PC-3 (cell line): ENCODE measurements at regions not wholly inside any gene's neighbourhood (a gene's known extent, or its start where the extent isn't known, plus 50 kb on each side); places are given as distances from the start of the nearest gene placed in this dataset.

ENCODE experiments used
- ATAC-seq: fragments of 200-7000 bp; cut with Tn5 transposase; 2 replicates; pipeline ENCODE4 v1.9.1; 2020; ENCODE audit warnings: mild to moderate bottlenecking, moderate library complexity
- BruUV-seq: library from RNA; stranded (reverse); fragments of 400-500 nt; replicated peaks from 2 replicates; lab custom pipeline; 2021; lab: Mats Ljungman, UMichigan
- CTCF ChIA-PET: fragments of 300-600 bp; sonication (Branson Sonifier 250); formaldehyde crosslinking; loops from one replicate; lab custom pipeline; 2022; ENCODE audit warnings: antibody characterized with exemption; lab: Charles Lee
- POLR2A ChIA-PET: fragments of 300-600 bp; sonication (Branson Sonifier 250); formaldehyde crosslinking; loops from one replicate; lab custom pipeline; 2022; ENCODE audit warnings: antibody characterized with exemption; ENCODE audit not compliant: unreplicated experiment; lab: Charles Lee
- DNase-seq: peaks from one replicate; pipeline ENCODE4 v3.0.0-alpha.2; 2015
- H2AFZ ChIP-seq: fragments of 300-600 bp; sonication (generic); 2 replicates; pipeline ENCODE4 v1.6.0; 2016; ENCODE audit warnings: antibody characterized with exemption, low read length
- H3F3A ChIP-seq: fragments of 300-600 bp; sonication (generic); one replicate; pipeline ENCODE4 v1.6.0; 2017; ENCODE audit warnings: antibody characterized with exemption, low read length, control low read depth, mild to moderate bottlenecking; ENCODE audit not compliant: unreplicated experiment
- H3K27ac ChIP-seq: fragments of 300-600 bp; sonication (generic); 2 replicates; pipeline ENCODE4 v1.5.1; 2016; ENCODE audit warnings: mild to moderate bottlenecking, low read length
- H3K27me3 ChIP-seq: fragments of 300-600 bp; sonication (generic); 2 replicates; pipeline ENCODE4 v1.6.1; 2016; ENCODE audit warnings: low read length, mixed read lengths
- H3K36me3 ChIP-seq: fragments of 300-600 bp; sonication (generic); 2 replicates; pipeline ENCODE4 v1.6.1; 2016; ENCODE audit warnings: low read depth, mixed run types, low read length, mixed read lengths
- H3K4me1 ChIP-seq: fragments of 300-600 bp; sonication (generic); 2 replicates; pipeline ENCODE4 v1.5.1; 2016; ENCODE audit warnings: low read length; ENCODE audit not compliant: insufficient read depth
- H3K4me2 ChIP-seq: fragments of 300-600 bp; sonication (generic); 2 replicates; pipeline ENCODE4 v1.6.0; 2016; ENCODE audit warnings: low read length
- H3K4me3 ChIP-seq: fragments of 300-600 bp; sonication (generic); 2 replicates; pipeline ENCODE4 v1.5.1; 2016; ENCODE audit warnings: mild to moderate bottlenecking, low read length, mixed read lengths
- H3K79me2 ChIP-seq: fragments of 300-600 bp; sonication (generic); 2 replicates; pipeline ENCODE4 v1.6.1; 2017; ENCODE audit warnings: low read length, mixed read lengths
- H3K9ac ChIP-seq: fragments of 300-600 bp; sonication (generic); 2 replicates; pipeline ENCODE4 v1.6.0; 2016; ENCODE audit warnings: mild to moderate bottlenecking, low read length
- H3K9me2 ChIP-seq: fragments of 300-600 bp; sonication (generic); replicated peaks from 2 replicates; pipeline ENCODE4 v1.6.1; 2016; ENCODE audit warnings: mixed run types, low read length, mixed read lengths
- H3K9me3 ChIP-seq: fragments of 300-600 bp; sonication (generic); 2 replicates; pipeline ENCODE4 v1.6.1; 2016; ENCODE audit warnings: low read length, mixed read lengths
- H4K20me1 ChIP-seq: fragments of 300-600 bp; sonication (generic); 2 replicates; pipeline ENCODE4 v1.6.1; 2016; ENCODE audit warnings: low read length, mixed read lengths
- CTCF ChIP-seq: fragments of 300-600 bp; sonication (generic); conservative IDR thresholded peaks from 2 replicates; pipeline ENCODE4 v1.5.1; 2017; ENCODE audit warnings: antibody characterized with exemption, low read depth, mild to moderate bottlenecking, low read length
- EZH2 ChIP-seq: fragments of 300-600 bp; sonication (generic); IDR thresholded peaks from one replicate; pipeline ENCODE4 v1.6.1; 2017; ENCODE audit warnings: antibody characterized with exemption, mild to moderate bottlenecking, low read length; ENCODE audit not compliant: unreplicated experiment
- EZH2phosphoT487 ChIP-seq: fragments of 300-600 bp; sonication (generic); IDR thresholded peaks from 2 replicates; pipeline ENCODE4 v1.6.1; 2018; ENCODE audit warnings: mild to moderate bottlenecking, antibody characterized with exemption, low read length, borderline replicate concordance
- intact Hi-C: fragments of 100-400 bp; cut with micrococcal nuclease; formaldehyde crosslinking; loops from 2 replicates; pipeline ENCODE4 v1.9.0; 2023

DNA sequence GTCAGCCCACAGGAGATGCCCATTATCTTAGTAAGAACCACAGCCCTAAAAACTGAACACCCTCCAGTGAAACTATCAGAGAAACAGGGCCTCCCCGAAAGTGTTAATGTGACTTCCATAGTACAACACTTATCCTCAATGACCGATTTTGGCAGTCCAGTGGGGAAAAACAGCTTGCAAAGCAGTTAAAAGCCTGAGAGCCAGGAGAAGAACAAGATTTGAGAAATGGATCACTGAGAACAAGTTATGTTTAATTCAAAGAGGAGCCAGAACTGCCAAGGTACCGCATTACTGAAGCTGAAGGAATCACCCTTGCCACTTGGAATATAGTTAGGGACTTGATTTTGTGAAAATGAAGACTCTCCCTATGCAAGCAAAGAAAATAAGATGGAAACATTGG is 236.9 kb downstream of the QKI start:
- H3F3A ChIP-seq = no peaks in the 10 kb centered on the region
- no peaks in the 10 kb centered on the region for H3K79me2 ChIP-seq
- H3K27me3 ChIP-seq = no peaks in the 10 kb centered on the region
- ChIA-PET POLR2A (no interaction called here), CTCF (no interaction called here)
- H3K27ac ChIP-seq = no peak overlapping the region
- no peaks in the 10 kb centered on the region for H3K36me3 ChIP-seq
- no peak overlapping the region for H3K4me3 ChIP-seq
- BruUV-seq = no TSS peak
- H2AFZ ChIP-seq = no peak overlapping the region
- H3K4me2 ChIP-seq = no peak overlapping the region
- no peak overlapping the region for H3K9ac ChIP-seq
- H3K4me1 ChIP-seq = no peaks in the 10 kb centered on the region
- no peak for ATAC-seq
- intact Hi-C loops = no loop called here
- no peak for TF ChIP-seq EZH2phosphoT487
- TF ChIP-seq CTCF = no peak
- TF ChIP-seq EZH2 = no peak
- no peak for DNase-seq
- H4K20me1 ChIP-seq = no peaks in the 10 kb centered on the region
- no peaks in the 10 kb centered on the region for H3K9me3 ChIP-seq
- H3K9me2 ChIP-seq = no peaks in the 10 kb centered on the region

GRCh38 chr6:163648868-163649267 is 234.3 kb downstream of the QKI start:
- intact Hi-C loops = no loop called here
- H3K4me2 ChIP-seq = no peak overlapping the region
- no peak overlapping the region for H3K27ac ChIP-seq
- H3F3A ChIP-seq = no peaks in the 10 kb centered on the region
- H3K36me3 ChIP-seq = no peaks in the 10 kb centered on the region
- no peak overlapping the region for H3K9ac ChIP-seq
- ATAC-seq (no peak), DNase-seq (no peak)
- CTCF ChIA-PET = no interaction called here
- no peak overlapping the region for H2AFZ ChIP-seq
- POLR2A ChIA-PET = interaction anchor here (0.6 kb wide), 1 partner anchor 14 kb away, joined by 3 read pairs; no protein-coding TSS in a partner anchor
- no peak overlapping the region for H3K4me3 ChIP-seq
- H4K20me1 ChIP-seq = no peaks in the 10 kb centered on the region
- no peaks in the 10 kb centered on the region for H3K9me2 ChIP-seq
- no peaks in the 10 kb centered on the region for H3K4me1 ChIP-seq
- BruUV-seq = no TSS peak
- TF ChIP-seq CTCF = no peak
- no peak for TF ChIP-seq EZH2phosphoT487
- TF ChIP-seq EZH2 = no peak
- no peaks in the 10 kb centered on the region for H3K9me3 ChIP-seq
- no peaks in the 10 kb centered on the region for H3K79me2 ChIP-seq
- 0 out of 2 replicates have a peak, but pooled peaks cover 3% of the 10 kb centered on the region for H3K27me3 ChIP-seq

GRCh38 chr6:163647624-163648023 is 233.1 kb downstream of the QKI start:
- H3K4me2 ChIP-seq = no peak overlapping the region
- no peaks in the 10 kb centered on the region for H3K9me2 ChIP-seq
- no peaks in the 10 kb centered on the region for H3F3A ChIP-seq
- H3K4me3 ChIP-seq = no peak overlapping the region
- H3K27ac ChIP-seq = no peak overlapping the region
- DNase-seq (no peak), ATAC-seq (no peak)
- no peaks in the 10 kb centered on the region for H3K36me3 ChIP-seq
- ChIA-PET POLR2A (no interaction called here), CTCF (no interaction called here)
- TF ChIP-seq CTCF = no peak
- TF ChIP-seq EZH2phosphoT487 = no peak
- no peak for TF ChIP-seq EZH2
- 0 out of 2 replicates have a peak, but pooled peaks cover 3% of the 10 kb centered on the region for H3K27me3 ChIP-seq
- no peaks in the 10 kb centered on the region for H3K9me3 ChIP-seq
- intact Hi-C loops = no loop called here
- H2AFZ ChIP-seq = no peak overlapping the region
- no TSS peak for BruUV-seq
- H4K20me1 ChIP-seq = no peaks in the 10 kb centered on the region
- H3K9ac ChIP-seq = no peak overlapping the region
- H3K79me2 ChIP-seq = no peaks in the 10 kb centered on the region
- H3K4me1 ChIP-seq = no peaks in the 10 kb centered on the region
